SK-N-DZ (cell line): ENCODE measurements at regions not wholly inside any gene's neighbourhood (a gene's known extent, or its start where the extent isn't known, plus 50 kb on each side); places are given as distances from the start of the nearest gene placed in this dataset.

Source experiments
- DNase-seq: peaks from one replicate; pipeline ENCODE4 v3.0.0-alpha.2; 2015; ENCODE audit warnings: low spot score
- small RNA-seq, 2 experiments: library from RNA; depleted of rRNA; stranded (forward); fragments of <200 nt; gene quantifications; one replicate each; pipeline ENCODE3, GENCODE V24; 2014

- DNase-seq, result no peak
These were observed 72.5 kb upstream of the C11orf87 start for GRCh38 chr11:109349276-109350080.

GRCh38 chr11:109350091-109350490, 71.9 kb upstream of the C11orf87 start:
- no peak for DNase-seq

GRCh38 chr11:109362059-109362458, 59.9 kb upstream of the C11orf87 start:
- no peak for DNase-seq

- no peak for DNase-seq
These were observed 58.3 kb upstream of the C11orf87 start for GRCh38 chr11:109363682-109364081.

GRCh38 chr11:109364851-109365250, 57.1 kb upstream of the C11orf87 start:
- no peak for DNase-seq

GRCh38 chr11:109371444-109372176, 50.4 kb upstream of the C11orf87 start:
- DNase-seq, result no peak

Small RNA genes lying in the stretch of these regions (small RNA-seq; reads per million reads assigned to genes)
- gene RF00157 (0.09 to 0.86 reads per million in 2 experiments), gene RNA5SP349 (0.03 to 0.18 reads per million in 2 experiments), gene RNU6-654P (0 reads per million in 2 experiments)
